GM18870 (cell line): ENCODE measurements at regions not wholly inside any gene's neighbourhood (a gene's known extent, or its start where the extent isn't known, plus 50 kb on each side); places are given as distances from the start of the nearest gene placed in this dataset.
"Not testable (repeated sequence)": the region's sequence is repeated elsewhere in the genome, so short reads cannot be mapped to it uniquely, and the experiment has no call there.

Experiments used
- ATAC-seq: cut with Tn5 transposase; IDR thresholded peaks from one replicate; pipeline ENCODE4 v1.9.1; 2021; ENCODE audit warnings: moderate library complexity; ENCODE audit not compliant: unreplicated experiment

GRCh38 chr1:197850918-197851317 lies 51.5 kb upstream of the C1orf53 start:
- ATAC-seq = no peak

DNA sequence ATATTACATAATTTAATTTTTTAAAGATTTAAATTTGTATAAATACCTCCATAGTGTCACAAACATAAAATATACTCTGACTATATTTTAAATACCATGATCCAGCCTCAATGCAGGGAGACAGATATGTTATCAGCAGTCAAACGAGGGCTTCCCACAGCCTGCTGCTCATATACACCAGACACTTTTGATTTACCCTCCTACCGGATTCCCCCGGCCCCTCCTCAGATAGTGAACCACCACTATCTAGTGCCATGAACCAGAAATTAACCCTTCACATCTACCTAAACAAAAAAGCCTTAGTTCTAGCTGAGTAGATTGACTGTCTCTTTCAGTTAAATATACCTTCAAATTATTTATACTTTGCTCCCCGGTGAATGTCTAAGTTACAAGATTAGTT lies 52.4 kb upstream of the C1orf53 start:
- ATAC-seq = no peak

- no peak for ATAC-seq
Measured at GRCh38 chr1:197848350-197848749, 54.1 kb upstream of the C1orf53 start.

DNA sequence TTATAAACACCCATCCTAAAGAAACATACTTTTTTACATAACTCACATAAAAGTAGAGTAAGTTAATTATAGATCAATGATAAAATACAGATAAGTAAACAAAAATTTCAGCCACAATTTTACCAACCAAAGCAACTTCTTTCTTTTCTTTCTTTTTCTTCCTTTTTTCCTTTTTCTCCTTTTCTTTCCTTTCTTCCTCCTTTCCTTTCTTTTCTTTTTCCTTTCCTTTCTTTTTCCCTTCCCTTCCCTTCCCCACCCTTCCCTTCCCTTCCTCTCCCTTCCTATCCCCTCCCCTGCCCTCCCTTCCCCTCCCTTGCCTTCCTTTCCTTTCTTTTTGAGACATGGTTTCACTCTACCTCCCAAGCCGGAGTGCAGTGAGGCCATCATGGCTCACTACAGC lies 56.5 kb upstream of the C1orf53 start:
- ATAC-seq = no peak

DNA sequence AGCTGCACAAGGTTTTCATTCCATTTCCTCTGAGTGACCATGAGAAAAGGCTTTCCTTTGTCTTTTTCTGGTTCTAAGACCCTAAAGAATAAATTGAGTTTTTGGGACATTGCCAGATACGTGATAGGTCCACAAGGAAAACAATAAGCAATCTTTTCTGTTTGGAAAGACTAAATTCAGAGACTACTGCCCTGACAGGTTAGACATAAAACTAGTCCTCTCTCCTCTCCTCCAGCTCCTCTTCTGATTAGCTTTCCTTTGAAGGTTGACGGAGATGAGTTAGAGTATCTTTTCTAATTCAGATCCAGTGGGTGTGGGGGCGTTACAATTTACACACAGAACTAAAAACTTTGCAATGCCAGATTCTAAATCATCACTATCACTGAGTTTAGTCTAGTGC lies 57.8 kb upstream of the C1orf53 start:
- no peak for ATAC-seq

DNA sequence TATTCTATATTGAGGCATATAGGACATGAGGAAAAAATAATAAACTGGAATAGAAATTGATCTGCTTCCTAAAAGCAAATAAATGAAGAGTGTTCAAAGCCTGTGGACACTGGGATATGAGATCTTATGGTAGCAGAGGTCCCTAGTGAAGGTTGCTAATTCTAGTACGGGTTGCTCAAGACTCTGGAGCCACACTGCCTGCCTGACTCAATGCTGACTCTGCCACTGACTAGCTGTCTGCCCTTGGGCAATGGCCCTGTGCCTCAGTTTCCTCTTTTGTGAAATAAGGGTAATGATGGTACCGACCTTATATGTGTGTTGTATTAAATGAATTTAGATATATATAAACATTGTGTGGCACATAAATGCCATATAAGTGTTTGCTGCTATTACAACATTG lies 59.0 kb upstream of the C1orf53 start:
- no peak for ATAC-seq

GRCh38 chr1:197842646-197843045 lies 59.8 kb upstream of the C1orf53 start:
- no peak for ATAC-seq

DNA sequence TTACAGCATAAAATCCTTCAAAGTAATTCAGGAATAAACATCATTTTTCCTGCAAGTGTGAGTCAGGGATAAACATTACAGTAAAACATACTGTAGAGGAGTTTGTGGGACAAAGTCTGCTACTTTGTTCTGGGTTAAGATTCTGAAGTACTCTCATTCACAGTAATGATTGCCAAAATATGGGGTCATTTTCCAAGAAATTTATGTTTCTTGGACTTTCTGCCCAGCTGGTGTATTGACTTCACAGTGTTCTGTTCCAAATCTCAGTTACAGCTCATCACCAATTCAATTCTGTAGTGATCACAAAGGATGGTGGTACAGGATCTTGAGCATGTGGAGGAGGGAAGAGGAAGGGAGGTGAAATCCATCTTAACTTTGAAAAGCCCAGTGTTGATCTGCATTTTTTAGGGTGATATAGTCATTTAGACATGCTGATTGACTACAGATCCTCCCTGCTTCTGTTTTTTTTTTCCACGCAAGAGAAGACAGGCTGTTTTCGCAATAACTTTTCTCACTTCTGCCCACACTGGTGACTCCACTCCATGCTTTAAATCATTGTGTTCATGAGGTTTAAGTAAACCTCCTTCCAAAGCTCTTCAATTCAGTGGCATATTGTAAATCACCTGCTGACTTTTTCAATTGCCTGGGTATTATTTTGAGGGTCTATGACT lies 60.4 kb upstream of the C1orf53 start:
- ATAC-seq = no peak

- no peak for ATAC-seq
Measured at GRCh38 chr1:197841158-197841557, 61.3 kb upstream of the C1orf53 start.

DNA sequence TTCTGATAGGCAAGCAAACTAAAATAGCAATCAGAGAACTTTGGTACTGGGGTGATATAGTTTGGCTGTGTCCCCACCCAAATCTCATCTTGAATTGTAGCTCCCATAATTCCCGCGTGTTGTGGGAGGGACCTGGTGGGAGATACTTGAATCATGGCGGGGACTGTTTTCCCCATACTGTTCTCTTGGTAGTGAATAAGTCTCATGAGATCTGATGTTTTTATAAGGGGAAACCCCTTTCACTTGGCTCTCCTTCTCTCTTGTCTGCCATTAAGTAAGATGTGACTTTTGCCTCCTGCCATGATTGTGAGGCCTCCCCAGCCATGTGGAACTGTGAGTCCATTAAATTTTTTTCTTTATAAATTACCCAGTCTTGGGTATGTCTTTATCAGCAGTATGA lies 62.6 kb upstream of the C1orf53 start:
- ATAC-seq = not testable (repeated sequence)

GRCh38 chr1:197838836-197839235 lies 63.6 kb upstream of the DENND1B start:
- peak; percentile 53 for ATAC-seq

DNA sequence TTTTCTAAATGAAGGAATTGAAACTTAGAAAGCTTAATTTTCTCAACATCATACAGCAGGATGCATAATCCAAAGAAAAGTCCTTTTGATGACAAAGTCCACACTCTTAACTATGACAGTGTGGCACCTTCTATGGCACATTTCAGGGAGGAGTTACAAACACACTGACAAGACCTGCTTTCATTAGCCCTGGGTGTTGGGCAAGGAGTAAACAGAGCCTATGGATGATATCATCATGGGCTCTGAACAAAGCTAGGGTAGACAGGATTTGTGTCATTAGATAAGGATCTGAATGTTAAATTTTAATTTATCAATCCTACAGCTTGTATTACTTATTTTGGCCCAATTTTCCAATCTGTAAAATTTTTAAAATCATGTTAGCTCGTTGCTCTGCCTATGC lies 62.6 kb upstream of the DENND1B start:
- ATAC-seq = no peak

- ATAC-seq = not testable (repeated sequence)
Measured at GRCh38 chr1:197836356-197836755, 61.1 kb upstream of the DENND1B start.

- not testable (repeated sequence) for ATAC-seq
Measured at GRCh38 chr1:197829011-197829410, 53.7 kb upstream of the DENND1B start.

GRCh38 chr1:197825541-197825940 lies 50.3 kb upstream of the DENND1B start:
- no peak for ATAC-seq
